ENCODE measurements at regions not wholly inside any gene's neighbourhood (a gene's known extent, or its start where the extent isn't known, plus 50 kb on each side); places are given as distances from the start of the nearest gene placed in this dataset.

GRCh38 chr2:120583851-120584570, 151.7 kb upstream of the GLI2 start:
- H3K27me3 ChIP-seq: peaks cover 0 to 83% (median 5%) of the 10 kb centered on the region in 4 donors
- H3K4me1 ChIP-seq: peaks cover 5 to 15% (median 12%) of the 10 kb centered on the region in 3 donors
- DNase-seq: no peak
- intact Hi-C loops (cut with DNase I): no loop called here
- H3K36me3 ChIP-seq: no peaks in the 10 kb centered on the region
- no peak for TF ChIP-seq POLR2A (IDR thresholded peaks at IDR 0.05)
- no peak for TF ChIP-seq CTCF (IDR thresholded peaks at IDR 0.05)
- no peak overlapping the region for H3K27ac ChIP-seq
- 86 to 100% methylated on average over 1 of the region's 1 CpG for WGBS, 2 donors
- no peak overlapping the region for H3K4me3 ChIP-seq
- no peaks in the 10 kb centered on the region for H3K9me3 ChIP-seq

GRCh38 chr2:120586507-120587278, 149.0 kb upstream of the GLI2 start:
- Histone ChIP-seq H3K27me3 (peaks cover 0 to 88% (median 5%) of the 10 kb centered on the region in 4 donors), H3K27ac (no peak overlapping the region), H3K4me1 (peaks cover 5 to 15% (median 12%) of the 10 kb centered on the region in 3 donors), H3K36me3 (no peaks in the 10 kb centered on the region), H3K4me3 (peak overlapping the region in 3 of 4 donors; percentile 6 to 55 (median 29)), H3K9me3 (no peaks in the 10 kb centered on the region)
- TF ChIP-seq CTCF (IDR thresholded peaks at IDR 0.05) (no peak), POLR2A (IDR thresholded peaks at IDR 0.05) (no peak)
- intact Hi-C loops (cut with DNase I): no loop called here
- no peak for DNase-seq
- WGBS, 2 donors: 26 to 61% methylated on average over 15 to 16 of the region's 41 CpGs

- Histone ChIP-seq H3K27me3 (peaks cover 0 to 96% (median 5%) of the 10 kb centered on the region in 4 donors), H3K4me1 (peaks cover 5 to 15% (median 12%) of the 10 kb centered on the region in 3 donors), H3K27ac (no peak overlapping the region), H3K9me3 (no peaks in the 10 kb centered on the region), H3K4me3 (peak overlapping the region in 3 of 4 donors; percentile 6 to 55 (median 29)), H3K36me3 (no peaks in the 10 kb centered on the region)
- 11 to 40% methylated on average over 4 to 21 of the region's 68 CpGs for WGBS, 2 donors
- intact Hi-C loops (cut with DNase I): no loop called here
- TF ChIP-seq CTCF (IDR thresholded peaks at IDR 0.05) (no peak), POLR2A (IDR thresholded peaks at IDR 0.05) (no peak)
- DNase-seq: no peak
Measured at GRCh38 chr2:120587279-120587996, 148.2 kb upstream of the GLI2 start.

- Histone ChIP-seq H3K4me3 (no peak overlapping the region), H3K27me3 (peaks cover 0 to 98% (median 5%) of the 10 kb centered on the region in 4 donors), H3K4me1 (peaks cover 5 to 15% (median 12%) of the 10 kb centered on the region in 3 donors), H3K9me3 (no peaks in the 10 kb centered on the region), H3K36me3 (no peaks in the 10 kb centered on the region), H3K27ac (no peak overlapping the region)
- no peak for DNase-seq
- 66% methylated on average over 4 of the region's 6 CpGs; no CpG with 5 or more reads in 1 of the 2 donors for WGBS, 2 donors
- intact Hi-C loops (cut with DNase I): no loop called here
- TF ChIP-seq POLR2A (IDR thresholded peaks at IDR 0.05): no peak
- no peak for TF ChIP-seq CTCF (IDR thresholded peaks at IDR 0.05)
Measured at GRCh38 chr2:120587997-120588336, 147.7 kb upstream of the GLI2 start.

All from esophagus squamous epithelium (tissue), 5 donors.